H1 (cell line): ENCODE measurements at regions not wholly inside any gene's neighbourhood (a gene's known extent, or its start where the extent isn't known, plus 50 kb on each side); places are given as distances from the start of the nearest gene placed in this dataset.

ENCODE experiments used
- CTCF ChIA-PET: fragments of 300-600 bp; sonication (Branson Sonifier 250); formaldehyde crosslinking; loops from one replicate; lab custom pipeline; 2021; ENCODE audit not compliant: partially characterized antibody; lab: Charles Lee
- POLR2A ChIA-PET: fragments of 300-600 bp; sonication (Branson Sonifier 250); formaldehyde crosslinking; loops from one replicate; lab custom pipeline; 2021; ENCODE audit warnings: inconsistent platforms; ENCODE audit not compliant: partially characterized antibody; lab: Charles Lee
- DNase-seq, 2 experiments: peaks; one replicate each; pipeline versions ENCODE4 v3.0.0 to v3.0.0-alpha.2; 2010 to 2022; ENCODE audit warnings: low spot score in 2 of 2, low read depth in 1 of 2, mixed read lengths in 1 of 2
- FAIRE-seq: peaks from 2 replicates; lab custom pipeline; 2011; peaks lifted over from hg19 to GRCh38; lab: Jason Lieb, UNC
- H2AFZ ChIP-seq: 2 replicates; pipeline ENCODE4 v1.8.1; 2012; ENCODE audit warnings: low read length, inconsistent platforms
- H2AK5ac ChIP-seq: 2 replicates; pipeline ENCODE4 v1.6.1; 2013; ENCODE audit warnings: low read depth, low read length
- H2BK120ac ChIP-seq: replicated peaks from 2 replicates; pipeline ENCODE3; 2013; ENCODE audit warnings: low read depth, low read length, inconsistent platforms
- H2BK12ac ChIP-seq: 2 replicates; pipeline ENCODE4 v1.6.1; 2013; ENCODE audit warnings: low read depth, low read length
- H2BK15ac ChIP-seq: 2 replicates; pipeline ENCODE4 v1.6.1; 2013; ENCODE audit warnings: low read length
- H2BK20ac ChIP-seq: 2 replicates; pipeline ENCODE4 v1.6.1; 2013; ENCODE audit warnings: low read length
- H2BK5ac ChIP-seq: 2 replicates; pipeline ENCODE4 v1.6.1; 2013; ENCODE audit warnings: low read depth, low read length
- H3K14ac ChIP-seq: 2 replicates; pipeline ENCODE4 v1.6.1; 2013; ENCODE audit warnings: inconsistent platforms; ENCODE audit not compliant: insufficient read length
- H3K18ac ChIP-seq: 2 replicates; pipeline ENCODE4 v1.6.1; 2013; ENCODE audit warnings: low read length; ENCODE audit errors: extremely low read depth
- H3K23ac ChIP-seq: 2 replicates; pipeline ENCODE4 v1.6.1; 2013; ENCODE audit warnings: inconsistent platforms; ENCODE audit not compliant: insufficient read length
- H3K23me2 ChIP-seq: 2 replicates; pipeline ENCODE4 v1.6.1; 2013; ENCODE audit warnings: low read depth, low read length
- H3K27ac ChIP-seq: 2 replicates; pipeline ENCODE4 v1.6.1; 2011; ENCODE audit warnings: low read depth, low read length, inconsistent platforms
- H3K27me3 ChIP-seq, 4 experiments: replicated peaks in 1 of 4; 1 replicate in 1 of 4; 2 replicates in 3 of 4; pipeline versions ENCODE4 v1.6.1 to v1.8.1; 2011 to 2013; ENCODE audit warnings: low read length in 3 of 4, mild to moderate bottlenecking in 3 of 4, inconsistent platforms in 2 of 4, mixed read lengths in 2 of 4, moderate library complexity in 1 of 4; ENCODE audit not compliant: control insufficient read depth in 3 of 4, insufficient read depth in 3 of 4; ENCODE audit errors: extremely low read depth in 1 of 4
- H3K36me3 ChIP-seq, 4 experiments: 2 replicates each; pipeline versions ENCODE4 v1.6.1 to v1.8.1; 2011 to 2013; ENCODE audit warnings: mild to moderate bottlenecking in 4 of 4, low read length in 3 of 4, moderate library complexity in 2 of 4, control low read depth in 1 of 4, inconsistent platforms in 1 of 4; ENCODE audit not compliant: insufficient read depth in 4 of 4, control insufficient read depth in 2 of 4
- H3K4ac ChIP-seq: replicated peaks from 2 replicates; pipeline ENCODE3; 2013; ENCODE audit warnings: low read length, low read depth, mixed read lengths, inconsistent platforms; ENCODE audit not compliant: insufficient read length
- H3K4me1 ChIP-seq, 4 experiments: replicated peaks in 1 of 4; 1 replicate in 1 of 4; 2 replicates in 3 of 4; pipeline versions ENCODE4 v1.6.1 to v1.8.1; 2011 to 2013; ENCODE audit warnings: low read length in 3 of 4, inconsistent platforms in 2 of 4, mixed read lengths in 1 of 4; ENCODE audit not compliant: insufficient read depth in 4 of 4, control insufficient read depth in 3 of 4
- H3K4me2 ChIP-seq, 2 experiments: 2 replicates each; pipeline versions ENCODE4 v1.6.1 to v1.8.1; 2011 to 2013; ENCODE audit warnings: low read depth in 2 of 2, low read length in 2 of 2, control low read depth in 1 of 2, inconsistent platforms in 1 of 2, mild to moderate bottlenecking in 1 of 2; ENCODE audit not compliant: insufficient read depth in 1 of 2
- H3K4me3 ChIP-seq, 4 experiments: fragments of 200-600, 300-600 bp in 1 of 4; sonication (generic), shearing (Covaris generic), sonication (Bioruptor Twin) in 1 of 4; 2 replicates each; pipeline versions ENCODE4 v1.5.1 to v1.8.1; 2011 to 2016; ENCODE audit warnings: low read length in 4 of 4, low read depth in 3 of 4, control low read depth in 2 of 4, inconsistent platforms in 2 of 4, mild to moderate bottlenecking in 2 of 4, mixed read lengths in 1 of 4, moderate library complexity in 1 of 4; ENCODE audit not compliant: insufficient read depth in 2 of 4; ENCODE audit errors: extremely low read depth in 1 of 4
- H3K56ac ChIP-seq: replicated peaks from 2 replicates; pipeline ENCODE3; 2013; ENCODE audit warnings: low read depth, mild to moderate bottlenecking, mixed read lengths, low read length, inconsistent platforms; ENCODE audit not compliant: insufficient read length
- H3K79me1 ChIP-seq: 2 replicates; pipeline ENCODE4 v1.6.1; 2013; ENCODE audit warnings: low read depth, low read length, control low read depth
- H3K79me2 ChIP-seq, 2 experiments: 2 replicates each; pipeline versions ENCODE4 v1.6.1 to v1.8.1; 2012 to 2013; ENCODE audit warnings: low read length in 2 of 2, mild to moderate bottlenecking in 2 of 2, inconsistent platforms in 1 of 2; ENCODE audit not compliant: insufficient read depth in 2 of 2, control insufficient read depth in 1 of 2
- H3K9ac ChIP-seq, 4 experiments: replicated peaks in 1 of 4; 1 replicate in 1 of 4; 2 replicates in 3 of 4; pipeline versions ENCODE4 v1.6.1 to v1.8.1; 2011 to 2013; ENCODE audit warnings: low read depth in 3 of 4, low read length in 3 of 4, control low read depth in 2 of 4, mild to moderate bottlenecking in 2 of 4, moderate library complexity in 2 of 4, inconsistent platforms in 1 of 4; ENCODE audit errors: extremely low read depth in 1 of 4
- H3K9me3 ChIP-seq, 2 experiments: 2 replicates each; pipeline versions ENCODE4 v1.6.1 to v1.8.1; 2012 to 2013; ENCODE audit warnings: mild to moderate bottlenecking in 2 of 2, moderate library complexity in 2 of 2, control low read depth in 1 of 2, inconsistent platforms in 1 of 2, low read depth in 1 of 2, low read length in 1 of 2, mixed read lengths in 1 of 2; ENCODE audit not compliant: insufficient read depth in 2 of 2
- H4K20me1 ChIP-seq, 2 experiments: replicated peaks in 1 of 2; 2 replicates each; pipeline versions ENCODE3 to v1.8.1; 2011 to 2013; ENCODE audit warnings: inconsistent platforms in 2 of 2, low read length in 2 of 2, mild to moderate bottlenecking in 1 of 2; ENCODE audit not compliant: insufficient read depth in 2 of 2, control insufficient read depth in 1 of 2
- H4K5ac ChIP-seq: 2 replicates; pipeline ENCODE4 v1.6.1; 2013; ENCODE audit warnings: low read length, low read depth, mixed read lengths, inconsistent platforms; ENCODE audit not compliant: insufficient read length
- H4K8ac ChIP-seq: 2 replicates; pipeline ENCODE4 v1.8.0; 2013; ENCODE audit warnings: mild to moderate bottlenecking, moderate library complexity, low read length, inconsistent platforms; ENCODE audit not compliant: insufficient read depth; ENCODE audit errors: extremely low read depth
- H4K91ac ChIP-seq: replicated peaks from 2 replicates; pipeline ENCODE3; 2013; ENCODE audit warnings: low read length, mixed read lengths, inconsistent platforms; ENCODE audit not compliant: insufficient read length
- BCL11A ChIP-seq, 2 experiments: IDR thresholded peaks; one replicate each; pipeline ENCODE4 v1.6.1; 2011; ENCODE audit warnings: low read depth in 2 of 2, low read length in 2 of 2, mild to moderate bottlenecking in 2 of 2
- CHD2 ChIP-seq: IDR thresholded peaks from 2 replicates; pipeline ENCODE4 v1.6.1; 2012; ENCODE audit warnings: low read length, improper control_type of control experiment
- EZH2 ChIP-seq: fragments of 200-600 bp; sonication (generic); IDR thresholded peaks from 2 replicates; pipeline ENCODE4 v1.7.1; 2012; ENCODE audit warnings: low read depth, mild to moderate bottlenecking, moderate library complexity, low read length, inconsistent platforms; ENCODE audit not compliant: severe bottlenecking
- GABPA ChIP-seq: IDR thresholded peaks from 2 replicates; pipeline ENCODE4 v1.6.1; 2011; ENCODE audit warnings: mild to moderate bottlenecking, low read length, moderate library complexity, borderline replicate concordance; ENCODE audit not compliant: insufficient read depth
- PHF8 ChIP-seq: fragments of 200-600 bp; sonication (generic); conservative IDR thresholded peaks from 2 replicates; pipeline ENCODE4 v1.7.1; 2012; ENCODE audit warnings: low read depth, mild to moderate bottlenecking, inconsistent platforms, low read length, moderate library complexity
- POU5F1 ChIP-seq: IDR thresholded peaks from 2 replicates; pipeline ENCODE4 v1.6.1; 2011; ENCODE audit warnings: low read depth, mild to moderate bottlenecking, low read length, moderate library complexity
- SIN3A ChIP-seq, 2 experiments: IDR thresholded peaks in 1 of 2; conservative IDR thresholded peaks in 1 of 2; 2 replicates each; pipeline ENCODE4 v1.6.1; 2011 to 2012; ENCODE audit warnings: low read length in 2 of 2, improper control_type of control experiment in 1 of 2, low read depth in 1 of 2, mild to moderate bottlenecking in 1 of 2
- SP2 ChIP-seq: IDR thresholded peaks from 2 replicates; pipeline ENCODE4 v1.6.1; 2012; ENCODE audit warnings: mild to moderate bottlenecking, low read length, inconsistent platforms
- SP4 ChIP-seq: IDR thresholded peaks from 2 replicates; pipeline ENCODE4 v1.6.1; 2012; ENCODE audit warnings: low read length, inconsistent platforms
- WGBS, 2 experiments: shearing (Covaris generic) in 1 of 2; methylation state at CpG; one replicate each; pipeline versions ENCODE4 v1.1.6 to v1.1.7; 2013 to 2015; ENCODE audit warnings: low lambda C conversion rate in 2 of 2, mixed read lengths in 2 of 2, inconsistent platforms in 1 of 2, low coverage in 1 of 2, missing lambda C conversion rate in 1 of 2; ENCODE audit not compliant: insufficient replicate concordance in 2 of 2, insufficient coverage in 1 of 2, insufficient read length in 1 of 2; ENCODE audit errors: extremely low coverage in 1 of 2, missing lambda C conversion rate in 1 of 2; 5-methylcytosine and 5-hydroxymethylcytosine counted together

DNA sequence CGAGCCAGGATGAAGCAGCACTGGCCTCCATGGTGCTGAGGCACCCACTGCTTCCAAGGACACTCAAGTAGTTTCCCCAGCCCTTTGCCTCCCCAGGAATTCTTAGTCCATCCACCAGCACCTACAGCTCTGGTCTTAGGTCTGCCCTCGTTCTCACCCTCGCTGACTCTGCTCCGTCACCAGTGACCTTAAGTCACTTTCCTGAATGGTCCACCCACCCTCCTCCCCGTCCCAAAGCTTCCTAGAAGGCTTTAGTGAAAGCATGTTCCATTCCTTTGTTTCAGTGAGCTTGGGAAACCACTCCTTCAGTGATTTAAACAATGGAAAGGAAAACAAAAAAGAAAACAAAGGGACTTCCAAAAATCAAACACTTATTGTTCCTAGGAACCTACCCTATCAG is 54.6 kb upstream of the MAP3K1 start:
- POLR2A ChIA-PET = no interaction called here
- peak overlapping the region; percentile 94 for H2AFZ ChIP-seq
- H3K36me3 ChIP-seq = no peaks in the 10 kb centered on the region
- no peaks in the 10 kb centered on the region for H3K4me1 ChIP-seq
- no peak overlapping the region for H2BK120ac ChIP-seq
- FAIRE-seq = no peak
- H3K27me3 ChIP-seq = no peaks in the 10 kb centered on the region
- TF ChIP-seq POU5F1 = no peak
- no peak for TF ChIP-seq EZH2
- TF ChIP-seq BCL11A (IDR thresholded peaks at IDR 0.05; ENCODE audit: low read depth in 2 of 2, low read length in 2 of 2) = no peak
- TF ChIP-seq SIN3A (conservative IDR thresholded peaks at IDR 0.05 in 1 of 2, IDR thresholded peaks at IDR 0.05 in 1 of 2; ENCODE audit: low read depth in 1 of 2, low read length in 2 of 2) = no peak
- no peak for TF ChIP-seq SP4
- TF ChIP-seq GABPA = no peak
- no peak for TF ChIP-seq PHF8
- TF ChIP-seq CHD2 = no peak
- TF ChIP-seq SP2 = no peak
- H4K8ac ChIP-seq = no peak overlapping the region
- no peak overlapping the region for H3K4ac ChIP-seq
- no peak for DNase-seq
- CTCF ChIA-PET = interaction anchor here (1.0 kb wide), 2 partner anchors 11 to 42 kb away, joined by 3 read pairs; no protein-coding TSS in a partner anchor
- no peaks in the 10 kb centered on the region for H3K23me2 ChIP-seq
- H3K14ac ChIP-seq = no peak overlapping the region
- H3K9me3 ChIP-seq = no peaks in the 10 kb centered on the region
- H2BK5ac ChIP-seq = no peak overlapping the region
- no peak overlapping the region for H3K9ac ChIP-seq
- no peak overlapping the region; the same call in 1 of the 2 replicates for H3K18ac ChIP-seq
- H3K79me2 ChIP-seq = no peaks in the 10 kb centered on the region
- WGBS, 2 experiments = 72% methylated on average over 5 of the region's 5 CpGs; no CpG with 5 or more reads in 1 of the 2 experiments
- H3K4me2 ChIP-seq = no peak overlapping the region; a peak in 1 of 4 replicates
- H2BK20ac ChIP-seq = no peak overlapping the region
- peak overlapping the region; percentile 18; the same call in 1 of the 2 replicates for H2BK12ac ChIP-seq
- no peak overlapping the region for H3K56ac ChIP-seq
- no peak overlapping the region for H3K23ac ChIP-seq
- H3K27ac ChIP-seq = no peak overlapping the region
- H4K20me1 ChIP-seq = no peaks in the 10 kb centered on the region
- H4K91ac ChIP-seq = no peak overlapping the region
- no peak overlapping the region for H2BK15ac ChIP-seq
- H3K4me3 ChIP-seq = no peak overlapping the region
- no peak overlapping the region for H2AK5ac ChIP-seq
- H4K5ac ChIP-seq = peak overlapping the region; percentile 30
- no peaks in the 10 kb centered on the region for H3K79me1 ChIP-seq
